ENCODE measurements at regions not wholly inside any gene's neighbourhood (a gene's known extent, or its start where the extent isn't known, plus 50 kb on each side); places are given as distances from the start of the nearest gene placed in this dataset.

- Histone ChIP-seq H3K4me1 (ENCODE audit: control insufficient read depth in 1 of 2, insufficient read depth in 2 of 2, low read length in 2 of 2) (peaks cover 0 to 11% of the 10 kb centered on the region in 2 experiments; a peak in 1 of 4 replicates), H3K4me2 (ENCODE audit: low read length) (no peak overlapping the region), H3K27me3 (ENCODE audit: insufficient read depth, low read length) (no peaks in the 10 kb centered on the region), H3K9ac (ENCODE audit: low read length) (no peak overlapping the region), H2AFZ (ENCODE audit: low read depth, low read length, poor library complexity, severe bottlenecking) (no peak overlapping the region), H3K27ac (ENCODE audit: low read depth, low read length) (no peak overlapping the region), H3K4me3 (replicated peaks in 1 of 2; ENCODE audit: low read depth in 1 of 2, low read length in 2 of 2) (no peak overlapping the region), H3K36me3 (ENCODE audit: control insufficient read depth in 1 of 2, insufficient read depth in 2 of 2, low read length in 2 of 2) (no peaks in the 10 kb centered on the region), H3K9me3 (ENCODE audit: control insufficient read depth in 1 of 2, insufficient read depth in 1 of 2, low read depth in 1 of 2, low read length in 2 of 2) (no peaks in the 10 kb centered on the region), H3K9me2 (ENCODE audit: insufficient read depth) (no peaks in the 10 kb centered on the region), H4K20me1 (ENCODE audit: insufficient read depth) (no peaks in the 10 kb centered on the region), H3K79me2 (ENCODE audit: insufficient read depth, low read length) (no peaks in the 10 kb centered on the region)
- ChIA-PET RAD21 (ENCODE audit: low non-redundant PET in 1 of 2, low total read pairs in 2 of 2, uncharacterized antibody in 2 of 2, unreplicated experiment in 2 of 2) (no interaction called here), POLR2A (no interaction called here), CTCF (no interaction called here)
- BruUV-seq (replicated peaks) = no TSS peak
- DNase-seq (ENCODE audit: low read depth, low spot score) = no peak
- TF ChIP-seq ZNF274 (IDR thresholded peaks at IDR 0.05; ENCODE audit: low read depth, low read length) = no peak
- no peak for TF ChIP-seq SRF (IDR thresholded peaks at IDR 0.05; ENCODE audit: low read depth)
- TF ChIP-seq FOSL1 (IDR thresholded peaks at IDR 0.05; ENCODE audit: low read depth) = no peak
- TF ChIP-seq ZBTB33 (IDR thresholded peaks at IDR 0.05; ENCODE audit: extremely low read depth, insufficient replicate concordance, low read length) = no peak
- no peak for TF ChIP-seq RAD21 (IDR thresholded peaks at IDR 0.05; ENCODE audit: low read depth)
- TF ChIP-seq POLR2AphosphoS5 (IDR thresholded peaks at IDR 0.05; ENCODE audit: low read depth, low read length) = no peak
- TF ChIP-seq YY1 (IDR thresholded peaks at IDR 0.05; ENCODE audit: extremely low read depth, insufficient replicate concordance, low read depth, low read length) = no peak
- no peak for TF ChIP-seq CTCF (IDR thresholded peaks at IDR 0.05 in 2 of 3, conservative IDR thresholded peaks at IDR 0.05 in 1 of 3; ENCODE audit: borderline replicate concordance in 1 of 3, insufficient read depth in 1 of 3, low read depth in 2 of 3, low read length in 2 of 3)
- no peak for TF ChIP-seq CEBPB (IDR thresholded peaks at IDR 0.05; ENCODE audit: low read depth)
- no peak for TF ChIP-seq ZFX (IDR thresholded peaks at IDR 0.05)
- intact Hi-C loops (cut with micrococcal nuclease) = no loop called here
- ATAC-seq = no peak
These were observed 89.3 kb upstream of the HAAO start for GRCh38 chr2:42881732-42882131.
